Mucosa of gallbladder (tissue), 1 donor: ENCODE measurements at regions not wholly inside any gene's neighbourhood (a gene's known extent, or its start where the extent isn't known, plus 50 kb on each side); places are given as distances from the start of the nearest gene placed in this dataset.
"Not testable (repeated sequence)": the region's sequence is repeated elsewhere in the genome, so short reads cannot be mapped to it uniquely, and the experiment has no call there.

ENCODE experiments used
- DNase-seq: peaks from one replicate; pipeline ENCODE4 v3.0.0-alpha.2; 2020; ENCODE audit warnings: low spot score
- donor health status: DM: no; HTN: no; CAD: no.

DNA sequence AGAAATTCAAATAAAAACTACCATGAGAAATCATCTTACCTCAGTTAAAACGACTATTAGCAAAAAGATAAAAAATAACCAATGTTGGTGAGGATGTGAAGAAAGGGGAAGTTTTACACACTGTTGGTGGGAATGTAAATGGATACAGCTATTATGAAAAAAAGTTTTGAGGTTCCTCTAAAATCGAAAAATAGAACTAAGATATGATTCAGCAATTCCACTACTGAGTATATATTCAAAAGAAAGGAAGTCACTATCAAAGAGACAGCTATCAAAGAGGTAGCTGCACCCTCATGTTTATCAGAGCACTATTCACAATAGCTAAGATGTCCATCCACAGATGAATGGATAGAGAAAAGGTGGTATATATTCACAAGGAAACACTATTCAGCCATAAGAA, 1888.4 kb downstream of the MAT2B start:
- DNase-seq, result no peak

DNA sequence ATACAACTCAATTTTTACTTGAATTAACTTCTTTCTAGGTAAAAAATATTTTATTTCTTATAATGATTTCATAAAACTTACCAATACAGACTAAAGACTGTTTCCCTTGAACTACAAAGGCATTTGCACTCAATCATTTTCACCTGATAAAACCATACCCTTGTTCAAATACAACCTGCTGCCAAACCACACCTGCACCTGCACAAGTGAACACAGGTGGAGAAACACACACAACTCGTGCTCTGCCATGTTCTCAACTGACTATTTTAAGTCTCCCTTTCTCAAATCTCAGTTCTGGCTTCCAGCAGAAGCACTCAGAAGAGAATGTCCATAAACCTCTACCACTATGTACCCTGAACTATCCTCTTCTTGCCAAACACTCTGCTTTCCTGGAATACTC, 1892.1 kb downstream of the MAT2B start:
- DNase-seq, result no peak

DNA sequence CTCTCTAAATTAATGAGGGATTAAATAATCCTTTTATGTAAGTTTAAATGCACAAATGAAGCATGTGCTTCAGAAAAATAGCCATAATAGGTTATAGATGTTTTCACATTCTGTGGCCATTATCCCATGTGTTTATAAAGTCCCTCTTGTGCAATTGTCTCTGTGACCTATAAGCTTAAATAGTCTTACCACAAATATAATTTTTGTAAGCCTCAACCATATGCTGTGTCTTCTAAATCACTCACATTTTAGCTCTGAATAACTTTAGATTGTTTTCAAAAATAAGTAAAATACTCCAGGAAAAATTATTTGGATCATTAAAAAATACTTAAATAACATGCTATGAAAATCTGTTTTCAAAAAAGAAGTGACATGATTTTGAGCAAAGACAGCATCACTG, 1894.7 kb downstream of the MAT2B start:
- DNase-seq, result no peak

DNA sequence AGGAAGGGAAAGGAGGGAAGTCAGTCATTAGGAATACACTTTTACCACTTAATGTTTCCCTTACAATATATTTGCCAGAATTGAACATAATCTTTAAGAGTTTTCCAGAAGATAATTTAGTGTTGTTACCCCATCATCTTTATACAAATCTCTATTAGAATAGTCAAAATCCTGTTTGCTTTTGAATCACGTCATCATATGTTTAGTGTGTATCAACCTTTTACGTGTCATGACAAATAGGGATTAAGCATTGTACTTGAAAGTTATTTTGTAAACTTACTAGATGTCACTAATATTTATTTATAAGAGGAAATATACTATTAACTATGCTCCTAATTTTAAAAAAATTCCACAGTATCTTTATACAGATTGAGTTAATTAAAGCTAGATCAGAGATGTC, 1899.5 kb downstream of the MAT2B start:
- DNase-seq, result no peak

DNA sequence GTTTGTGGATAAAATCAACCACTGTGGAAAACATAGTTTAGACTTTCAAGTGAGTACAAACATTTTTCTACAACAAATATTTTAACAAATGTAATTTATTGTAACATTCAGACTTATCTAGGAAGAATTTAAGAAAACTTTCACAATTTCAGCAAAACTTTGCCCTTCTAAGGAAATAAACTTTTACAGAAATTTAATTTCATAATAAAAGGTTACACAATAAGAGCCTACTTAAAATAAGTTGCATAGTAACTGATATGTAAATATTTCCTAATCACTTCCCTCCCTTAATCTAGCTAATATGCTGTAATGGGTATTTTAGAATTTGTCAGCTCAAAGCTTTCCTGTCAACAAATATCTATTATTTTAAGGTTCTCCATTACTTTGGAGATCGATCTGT, 1899.9 kb downstream of the MAT2B start:
- no peak for DNase-seq

DNA sequence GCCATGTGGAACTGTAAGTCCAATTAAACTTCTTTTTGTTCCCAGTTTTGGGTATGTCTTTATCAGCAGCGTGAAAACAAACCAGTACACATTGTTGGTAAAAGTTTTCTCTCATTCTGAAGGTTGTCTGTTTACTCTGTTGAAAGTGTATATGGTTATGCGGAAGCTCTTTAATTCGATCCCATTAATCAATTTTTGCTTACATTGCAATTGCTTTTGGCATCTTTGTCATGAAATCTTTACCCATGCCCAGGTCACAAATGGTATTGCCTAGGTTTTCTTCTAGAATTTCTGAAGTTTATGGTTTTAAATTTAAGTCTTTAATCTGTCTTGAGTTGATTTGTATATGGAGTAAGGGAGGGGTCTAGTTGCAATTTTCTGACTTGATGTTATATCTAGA, 1901.9 kb downstream of the MAT2B start:
- DNase-seq, result no peak

DNA sequence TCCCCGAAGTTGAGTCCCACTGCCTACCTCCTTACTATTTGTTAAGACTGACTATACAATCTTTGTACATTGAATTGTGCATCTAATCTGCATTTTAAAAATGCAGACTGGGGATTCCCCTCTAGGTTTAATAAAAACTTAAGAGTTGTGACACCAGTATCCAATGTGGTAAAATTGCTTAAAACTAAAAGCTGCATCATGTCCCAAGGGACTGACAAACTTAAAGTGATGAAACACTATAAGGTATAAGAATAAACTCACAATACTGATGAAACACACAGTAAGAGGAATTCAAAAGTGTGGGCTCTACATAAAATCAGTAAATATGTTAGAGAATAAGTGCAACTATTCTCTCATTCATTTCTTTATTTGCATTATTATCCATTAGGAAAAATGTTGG, 1905.1 kb downstream of the MAT2B start:
- DNase-seq, result no peak

DNA sequence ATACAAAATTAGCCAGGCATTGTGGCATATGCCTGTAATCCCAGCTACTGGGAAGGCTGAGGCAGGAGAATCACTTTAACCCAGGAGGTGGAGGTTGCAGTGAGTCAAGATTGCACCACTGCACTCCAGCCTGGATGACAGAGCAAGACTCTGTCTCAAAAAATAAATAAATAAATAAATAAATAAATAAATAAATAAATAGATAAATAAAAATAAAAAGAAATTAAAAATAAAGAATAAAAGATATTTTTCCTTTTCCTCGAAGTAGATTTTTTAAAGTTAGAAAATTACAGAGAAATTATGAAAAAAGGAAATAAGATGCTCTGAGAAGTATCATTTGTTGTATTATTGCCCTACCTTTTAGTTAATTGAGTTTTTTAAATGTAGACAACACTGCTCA, 1906.1 kb downstream of the MAT2B start:
- not testable (repeated sequence) for DNase-seq

DNA sequence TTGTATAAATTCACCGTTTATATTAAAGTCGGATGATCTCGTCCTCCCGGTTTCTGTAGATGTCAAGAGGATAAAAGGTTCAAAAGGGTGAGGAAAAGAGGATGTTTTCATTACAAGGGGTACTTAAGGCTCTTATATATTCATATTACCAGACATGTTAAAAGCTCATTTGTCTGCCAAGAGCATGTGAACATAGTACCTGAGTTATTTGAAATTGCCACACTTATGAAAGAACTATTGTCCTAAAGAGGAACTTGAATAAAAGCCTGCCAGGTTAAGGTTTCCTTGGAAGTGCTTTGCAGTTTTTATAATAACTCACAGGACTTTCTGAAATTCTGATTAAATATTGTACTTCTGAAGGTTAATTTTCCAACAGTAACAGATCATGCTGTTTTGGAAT, 1915.1 kb downstream of the MAT2B start:
- DNase-seq, result no peak

DNA sequence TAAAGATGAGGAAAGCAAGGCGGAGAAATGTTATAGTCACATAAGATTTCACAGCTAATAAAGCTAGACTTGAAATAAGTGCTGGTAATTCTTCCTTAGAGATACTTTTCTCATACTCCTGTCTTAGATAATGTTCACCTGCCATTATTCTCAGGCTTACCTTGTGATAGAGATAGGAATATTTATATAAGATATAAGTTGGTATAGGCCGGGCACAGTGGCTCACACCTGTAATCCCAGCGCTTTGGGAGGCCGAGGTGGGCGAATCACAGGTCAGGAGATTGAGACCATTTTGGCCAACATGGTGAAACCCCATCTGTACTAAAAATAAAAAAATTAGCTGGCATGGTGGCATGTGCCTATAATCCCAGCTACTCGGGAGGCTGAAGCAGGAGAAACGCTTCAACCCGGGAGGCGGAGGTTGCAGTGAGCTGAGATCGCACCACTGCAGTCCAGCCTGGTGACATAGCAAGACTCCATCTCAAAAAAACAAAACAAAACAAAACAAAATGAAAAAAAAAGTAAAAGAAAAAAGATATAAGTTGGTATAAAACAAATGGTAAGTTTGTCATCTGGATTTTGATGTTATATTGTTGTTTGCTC, 1918.4 kb downstream of the MAT2B start:
- no peak for DNase-seq

DNA sequence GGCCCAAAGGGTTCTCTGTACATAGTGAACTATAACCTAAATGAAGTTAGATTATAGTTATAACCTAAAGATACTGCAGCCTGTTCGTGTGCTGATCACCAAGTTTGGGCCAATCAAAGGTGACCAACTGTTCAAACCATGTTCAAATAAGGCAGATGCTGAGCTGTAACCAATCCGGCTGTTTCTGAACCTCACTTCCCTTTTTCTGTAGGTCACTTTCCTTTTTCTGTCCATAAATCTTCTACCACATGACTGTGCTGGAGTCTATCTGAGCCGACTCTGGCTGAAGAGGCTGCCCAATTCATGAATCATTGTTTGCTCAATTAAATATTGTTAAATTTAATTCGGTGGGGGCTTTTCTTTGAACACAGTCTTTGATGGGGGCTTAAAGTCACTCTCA, 1920.2 kb downstream of the MAT2B start:
- DNase-seq, result no peak

DNA sequence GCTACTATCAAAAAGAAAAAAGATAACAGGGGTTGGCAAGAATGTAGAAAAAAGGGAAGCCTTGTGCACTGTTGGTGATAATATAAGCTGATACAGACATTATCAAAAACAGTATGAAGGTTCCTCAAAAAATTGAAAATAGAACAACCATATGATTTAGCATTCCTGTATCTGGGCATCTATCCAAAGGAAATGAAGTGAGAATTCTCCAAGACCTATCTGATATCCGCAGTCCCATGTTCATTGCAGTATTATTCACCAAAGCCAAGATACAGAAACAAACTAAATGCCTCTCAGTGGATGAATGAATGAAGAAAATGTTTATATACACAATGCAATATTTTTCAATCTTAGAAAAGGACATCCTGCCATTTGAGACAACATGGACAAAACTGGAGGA, 1943.3 kb downstream of the MAT2B start:
- no peak for DNase-seq

DNA sequence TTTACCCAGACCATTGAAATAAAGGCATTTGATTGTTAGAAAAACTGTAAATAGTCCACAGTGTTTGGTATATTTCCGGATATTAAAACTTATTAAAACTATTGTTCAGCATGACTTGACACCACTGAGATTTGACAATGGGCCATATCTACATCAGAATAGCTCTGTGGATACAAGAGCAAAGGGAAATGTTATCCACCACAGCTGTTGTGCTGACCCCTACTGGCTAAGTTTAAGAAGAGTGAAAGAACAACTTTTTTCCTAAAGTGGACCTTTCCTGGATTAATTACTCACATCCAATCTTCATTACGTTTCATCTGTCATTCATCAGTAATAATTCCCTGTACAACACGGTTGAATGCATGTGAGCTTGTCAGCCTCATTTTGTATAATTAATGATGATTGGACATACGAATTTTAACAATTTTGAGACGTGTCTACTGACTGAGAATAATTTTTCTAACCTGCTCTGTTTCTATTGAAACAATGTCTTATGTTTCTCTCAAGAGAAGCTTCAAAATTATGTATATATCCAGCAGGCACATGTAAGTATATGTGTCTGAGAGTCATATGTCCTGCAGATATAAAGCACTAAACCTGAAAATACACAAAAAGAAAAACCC, 1952.6 kb downstream of the MAT2B start:
- DNase-seq, result no peak

DNA sequence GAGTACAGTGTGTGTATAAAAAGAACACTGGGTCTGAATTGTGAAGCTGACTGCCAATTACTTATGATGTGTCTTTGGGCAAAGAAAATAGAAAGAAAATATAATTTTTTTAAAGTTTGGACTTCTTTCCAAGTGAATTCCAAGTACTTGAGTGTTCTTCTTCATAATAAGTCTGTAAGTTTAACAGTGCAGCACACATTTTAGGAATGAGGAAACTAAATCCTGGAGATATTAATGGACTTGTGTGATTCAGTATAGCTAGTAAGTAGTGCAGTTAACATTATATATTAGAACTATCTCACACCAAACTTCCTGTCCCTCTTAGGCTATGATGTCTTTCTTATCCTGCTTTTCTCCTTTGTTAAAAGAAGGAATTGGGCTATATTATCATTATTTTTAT, 1953.8 kb downstream of the MAT2B start:
- DNase-seq, result no peak

DNA sequence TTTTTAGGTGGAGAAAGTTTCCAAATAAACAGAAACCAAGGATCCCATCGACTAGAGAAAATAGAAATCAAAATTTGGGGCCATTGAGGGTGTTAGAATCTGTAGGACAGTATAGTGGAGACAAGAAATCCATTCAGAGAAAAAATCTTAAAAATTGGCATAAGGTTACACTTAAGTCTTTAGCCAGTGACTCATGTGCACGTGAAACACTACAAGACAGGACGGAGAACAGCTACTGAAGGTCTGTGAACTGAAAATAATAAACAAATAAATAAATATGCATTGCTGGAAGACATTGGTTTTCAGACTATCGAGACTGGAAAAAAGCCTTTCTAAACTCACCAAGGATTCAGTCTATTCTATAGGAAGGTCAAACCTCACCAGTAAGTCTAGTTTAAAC, 1955.5 kb downstream of the MAT2B start:
- no peak for DNase-seq

DNA sequence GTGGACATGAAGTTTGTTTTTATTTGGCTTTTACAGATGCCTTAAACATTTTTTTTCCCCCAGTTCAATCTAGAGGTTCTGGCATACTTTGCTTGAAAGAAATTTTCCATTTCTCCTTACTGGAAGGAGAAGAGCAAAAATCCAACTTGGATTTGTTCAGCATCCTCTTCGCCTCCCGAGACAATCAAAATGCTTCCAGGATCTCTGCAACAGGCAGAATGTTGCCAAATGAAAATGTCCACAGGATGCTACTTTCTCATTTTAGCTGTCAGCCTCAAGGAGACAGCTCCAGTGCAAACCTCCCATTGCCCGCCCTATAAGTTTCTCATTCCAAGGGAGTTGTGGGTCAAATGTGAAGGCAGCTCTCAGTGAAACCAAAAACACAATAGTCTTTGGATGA, 1972.1 kb downstream of the MAT2B start:
- DNase-seq, result no peak

DNA sequence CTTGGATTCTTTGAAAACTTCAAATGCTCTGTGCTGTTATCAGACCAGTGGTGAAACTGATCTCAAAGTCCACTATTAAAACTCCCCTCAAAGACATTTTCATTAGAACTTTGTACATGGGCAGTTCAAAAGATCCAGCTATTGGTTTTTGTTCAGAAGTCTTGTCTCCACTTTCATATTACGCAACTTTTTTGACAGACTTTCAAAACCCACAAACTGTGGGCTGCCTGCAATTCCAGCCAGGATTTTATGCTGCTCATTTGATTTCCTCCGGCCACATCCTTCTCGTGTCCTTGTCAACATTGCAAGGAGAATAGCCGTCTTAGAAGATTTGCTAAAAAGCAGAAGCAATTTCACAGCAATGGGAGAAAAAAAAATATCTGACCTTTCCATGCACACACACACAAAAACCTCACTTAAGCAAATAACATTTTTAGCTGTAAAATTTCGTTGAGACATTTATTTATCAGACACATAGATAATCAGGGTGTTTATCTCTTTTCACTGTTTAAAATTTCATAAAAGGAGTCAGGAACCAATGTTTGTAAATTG, 1990.5 kb downstream of the MAT2B start:
- no peak for DNase-seq

DNA sequence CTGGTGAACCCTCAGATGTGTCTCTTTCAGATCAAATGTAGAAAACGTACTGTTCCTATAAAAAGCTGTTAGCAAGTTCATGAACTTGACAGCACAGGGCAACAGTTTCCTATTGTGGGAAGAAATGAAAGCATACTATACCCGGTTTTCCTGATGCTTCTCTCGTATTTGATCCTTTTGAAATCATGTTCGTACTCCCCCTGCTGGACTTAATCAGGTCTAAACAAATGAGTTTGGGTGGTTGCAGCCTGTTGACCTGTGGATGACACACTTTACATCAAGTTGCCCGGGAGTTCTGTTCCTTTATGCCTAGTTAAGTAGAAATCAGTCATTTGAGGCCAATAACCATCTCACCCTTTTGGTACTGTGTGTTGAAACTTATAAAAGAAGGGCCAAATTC, 1992.3 kb downstream of the MAT2B start:
- no peak for DNase-seq

DNA sequence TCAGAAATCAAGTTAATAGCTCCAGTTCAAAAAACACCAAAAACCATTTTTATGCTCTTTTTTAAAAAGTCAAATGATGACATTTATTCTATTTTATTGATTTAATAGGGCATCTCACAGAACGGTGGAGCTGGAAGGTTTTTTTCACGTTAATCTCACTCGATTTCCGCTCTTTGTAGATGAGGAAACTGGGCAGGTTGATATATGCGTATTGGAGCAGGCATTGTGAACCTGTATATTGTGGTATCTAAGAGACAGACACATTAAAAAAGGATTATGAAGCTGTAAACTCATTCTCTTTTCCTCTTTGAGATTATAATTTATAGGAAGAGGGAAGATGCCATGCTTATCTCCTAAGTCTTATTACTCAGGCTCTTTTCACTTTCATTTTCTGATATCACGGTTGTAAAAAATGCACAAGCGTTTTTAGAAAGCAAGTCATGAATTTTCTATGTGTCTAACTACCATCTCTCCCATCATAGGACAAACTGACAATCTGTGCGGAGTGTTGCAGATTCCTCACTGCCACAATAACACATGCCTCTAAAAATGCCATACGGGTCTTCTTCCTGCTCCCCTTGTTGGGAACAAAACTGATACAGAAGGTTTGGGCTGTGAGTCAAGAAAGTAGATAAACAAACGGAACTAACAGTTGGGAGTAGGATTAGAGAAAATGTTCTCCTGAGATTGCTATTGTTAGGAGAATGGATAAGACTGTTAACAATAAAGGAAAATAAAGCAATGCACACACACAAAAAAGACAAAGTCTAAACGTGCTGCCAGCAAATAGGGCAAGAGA, 1997.7 kb downstream of the MAT2B start:
- no peak for DNase-seq

DNA sequence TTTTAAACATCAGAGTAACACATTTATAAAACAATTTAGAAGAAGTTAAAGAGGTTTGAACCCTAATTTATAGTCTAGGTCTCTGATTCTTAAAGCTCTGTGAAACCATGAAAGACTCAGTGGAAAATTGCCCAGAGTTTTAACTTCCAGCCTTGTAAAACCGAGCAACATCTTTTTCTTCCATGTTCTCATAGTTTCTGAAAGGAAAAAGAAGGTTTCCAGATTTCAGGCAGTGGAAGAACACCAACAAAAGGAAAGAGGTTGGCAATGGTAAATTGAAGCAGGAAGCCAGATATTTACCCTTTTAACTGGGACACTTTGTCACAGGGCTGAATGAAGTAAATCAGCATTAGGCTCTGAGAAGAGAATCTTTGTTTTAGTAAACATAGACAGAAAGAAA, 1999.3 kb downstream of the MAT2B start:
- no peak for DNase-seq

DNA sequence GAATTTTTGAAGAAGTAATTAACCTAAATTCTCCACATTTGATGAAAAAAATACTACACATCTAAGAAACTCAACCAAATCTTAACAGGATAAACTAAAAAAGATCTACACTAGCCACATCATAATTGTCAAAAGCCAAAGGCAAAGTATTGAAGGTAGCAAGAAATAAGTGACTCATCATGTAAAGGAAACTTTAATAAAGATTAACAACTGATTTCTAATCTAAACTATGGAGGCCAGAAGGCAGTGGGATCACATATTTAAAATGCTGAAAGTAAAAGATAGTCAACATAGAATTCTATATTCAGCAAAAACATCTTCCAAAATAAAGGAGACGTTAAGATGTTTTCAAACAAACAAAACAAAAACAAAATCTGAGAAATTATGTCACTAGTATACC, 2002.9 kb downstream of the MAT2B start:
- no peak for DNase-seq

DNA sequence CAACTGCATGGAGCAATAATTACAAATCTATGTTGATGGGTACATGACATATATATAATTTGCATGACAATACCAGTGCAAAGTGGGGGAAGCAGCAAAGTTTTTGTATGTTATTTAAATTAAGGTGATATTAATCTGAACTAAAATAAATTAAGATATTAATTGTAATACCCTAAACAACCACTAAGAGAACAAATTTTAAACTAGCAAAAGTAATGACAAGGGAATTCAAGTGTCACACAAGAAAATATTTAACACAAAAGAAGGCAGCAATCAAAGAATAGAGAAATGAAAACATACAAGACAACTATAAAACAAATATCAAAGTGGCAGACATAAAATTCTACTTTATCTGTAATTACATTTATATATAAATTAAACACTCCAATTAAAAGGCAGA, 2003.4 kb downstream of the MAT2B start:
- DNase-seq, result no peak
